ENCODE measurements at regions not wholly inside any gene's neighbourhood (a gene's known extent, or its start where the extent isn't known, plus 50 kb on each side); places are given as distances from the start of the nearest gene placed in this dataset.
A peak's percentile ranks its signal among the peaks of the same experiment; 100 is the strongest.

- H3F3A ChIP-seq (ENCODE audit: low read depth): peaks cover 2% of the 10 kb centered on the region
- no peak for DNase-seq (ENCODE audit: low spot score)
- H3K4me1 Mint-ChIP-seq: peaks cover 21% of the 10 kb centered on the region
- H4K20me1 ChIP-seq (ENCODE audit: low read depth): no peaks in the 10 kb centered on the region
- no peak overlapping the region for H3K27ac Mint-ChIP-seq
- H3K4me2 ChIP-seq: no peak overlapping the region
- no peaks in the 10 kb centered on the region for H3K36me3 ChIP-seq
- H3K27me3 Mint-ChIP-seq (ENCODE audit: insufficient read depth, low read depth): peaks cover 41% of the 10 kb centered on the region
- no peak overlapping the region for H3K4me3 ChIP-seq
- TF ChIP-seq EZH2phosphoT487 (IDR thresholded peaks at IDR 0.05) (no peak), CTCF (IDR thresholded peaks at IDR 0.05) (no peak), EZH2 (IDR thresholded peaks at IDR 0.05) (no peak)
- H3K9ac ChIP-seq: no peak overlapping the region
- H3K9me3 ChIP-seq (ENCODE audit: low read depth): no peaks in the 10 kb centered on the region
- H3K36me3 Mint-ChIP-seq: no peaks in the 10 kb centered on the region
- no peak overlapping the region for H3K4me3 Mint-ChIP-seq
- no peak overlapping the region for H3K27ac ChIP-seq
- peaks cover 4% of the 10 kb centered on the region for H3K4me1 ChIP-seq
- no peaks in the 10 kb centered on the region for H3K27me3 ChIP-seq
- peaks cover 18% of the 10 kb centered on the region for H3K9me3 Mint-ChIP-seq
- no peaks in the 10 kb centered on the region for H3K79me2 ChIP-seq (ENCODE audit: low read depth)
- H2AFZ ChIP-seq (replicated peaks): no peak overlapping the region
Measured at GRCh38 chr14:38710196-38710595, 392.8 kb downstream of the SEC23A start.

- H3K9me3 Mint-ChIP-seq: peaks cover 8% of the 10 kb centered on the region
- Histone ChIP-seq H3K9ac (no peak overlapping the region), H3K27me3 (no peaks in the 10 kb centered on the region), H3K36me3 (no peaks in the 10 kb centered on the region), H3F3A (ENCODE audit: low read depth) (peaks cover 6% of the 10 kb centered on the region), H3K27ac (no peak overlapping the region), H2AFZ (replicated peaks) (no peak overlapping the region), H3K4me3 (no peak overlapping the region), H3K9me3 (ENCODE audit: low read depth) (no peaks in the 10 kb centered on the region), H3K79me2 (ENCODE audit: low read depth) (no peaks in the 10 kb centered on the region), H3K4me2 (no peak overlapping the region), H3K4me1 (peaks cover 6% of the 10 kb centered on the region), H4K20me1 (ENCODE audit: low read depth) (no peaks in the 10 kb centered on the region)
- TF ChIP-seq CTCF (IDR thresholded peaks at IDR 0.05) (no peak), EZH2phosphoT487 (IDR thresholded peaks at IDR 0.05) (no peak), EZH2 (IDR thresholded peaks at IDR 0.05) (no peak)
- no peak overlapping the region for H3K4me3 Mint-ChIP-seq
- peaks cover 13% of the 10 kb centered on the region for H3K4me1 Mint-ChIP-seq
- no peak overlapping the region for H3K27ac Mint-ChIP-seq
- H3K36me3 Mint-ChIP-seq: no peaks in the 10 kb centered on the region
- DNase-seq (ENCODE audit: low spot score): peak; percentile 34
- peaks cover 25% of the 10 kb centered on the region for H3K27me3 Mint-ChIP-seq (ENCODE audit: insufficient read depth, low read depth)
Measured at GRCh38 chr14:38705220-38705619, 397.8 kb downstream of the SEC23A start.

GRCh38 chr14:38704220-38704619, 398.8 kb downstream of the SEC23A start:
- no peaks in the 10 kb centered on the region for H3K79me2 ChIP-seq (ENCODE audit: low read depth)
- Mint-ChIP-seq H3K36me3 (no peaks in the 10 kb centered on the region), H3K27me3 (ENCODE audit: insufficient read depth, low read depth) (peaks cover 22% of the 10 kb centered on the region), H3K9me3 (peaks cover 8% of the 10 kb centered on the region), H3K4me1 (peaks cover 3% of the 10 kb centered on the region), H3K4me3 (no peak overlapping the region), H3K27ac (no peak overlapping the region)
- H4K20me1 ChIP-seq (ENCODE audit: low read depth): no peaks in the 10 kb centered on the region
- H3F3A ChIP-seq (ENCODE audit: low read depth): peaks cover 6% of the 10 kb centered on the region
- H3K27me3 ChIP-seq: no peaks in the 10 kb centered on the region
- no peaks in the 10 kb centered on the region for H3K36me3 ChIP-seq
- no peak overlapping the region for H3K9ac ChIP-seq
- no peak for TF ChIP-seq EZH2phosphoT487 (IDR thresholded peaks at IDR 0.05)
- TF ChIP-seq CTCF (IDR thresholded peaks at IDR 0.05): no peak
- no peak for TF ChIP-seq EZH2 (IDR thresholded peaks at IDR 0.05)
- H3K4me3 ChIP-seq: no peak overlapping the region
- H2AFZ ChIP-seq (replicated peaks): no peak overlapping the region
- no peak for DNase-seq (ENCODE audit: low spot score)
- H3K9me3 ChIP-seq (ENCODE audit: low read depth): no peaks in the 10 kb centered on the region
- peaks cover 6% of the 10 kb centered on the region for H3K4me1 ChIP-seq
- no peak overlapping the region for H3K27ac ChIP-seq
- H3K4me2 ChIP-seq: no peak overlapping the region

Data from neural progenitor cell (in vitro differentiated cells).